ENCODE measurements at regions not wholly inside any gene's neighbourhood (a gene's known extent, or its start where the extent isn't known, plus 50 kb on each side); places are given as distances from the start of the nearest gene placed in this dataset.

GRCh38 chr5:97267767-97268166 is 84.7 kb upstream of the RIOK2 start:
- H3K27ac ChIP-seq (ENCODE audit: low read depth in 1 of 2, low read length in 2 of 2): no peak overlapping the region
- peaks cover 16% of the 10 kb centered on the region for H3K9me3 Mint-ChIP-seq
- DNase-seq: no peak
- no peaks in the 10 kb centered on the region for H3K4me1 Mint-ChIP-seq (ENCODE audit: low read depth)
- no peak overlapping the region for H3K4me3 Mint-ChIP-seq
- no peaks in the 10 kb centered on the region for H3K36me3 ChIP-seq (ENCODE audit: insufficient read depth, low read length)
- no peaks in the 10 kb centered on the region for H3K4me1 ChIP-seq (ENCODE audit: insufficient read depth, low read length)
- no peaks in the 10 kb centered on the region for H3K36me3 Mint-ChIP-seq (ENCODE audit: low read depth)
- H3K27me3 Mint-ChIP-seq: peaks cover 9% of the 10 kb centered on the region
- intact Hi-C loops (cut with DNase I, micrococcal nuclease): no loop called here
- CTCF ChIA-PET: no interaction called here
- no peak overlapping the region for H3K27ac Mint-ChIP-seq
- H3K9me3 ChIP-seq (ENCODE audit: control insufficient read depth in 1 of 2, insufficient read depth in 1 of 2, low read length in 2 of 2): no peaks in the 10 kb centered on the region
- H3K27me3 ChIP-seq (ENCODE audit: control insufficient read depth in 1 of 2, insufficient read depth in 2 of 2, low read length in 2 of 2): no peaks in the 10 kb centered on the region
- no peak overlapping the region for H3K4me3 ChIP-seq (ENCODE audit: low read length)
- POLR2A ChIA-PET: no interaction called here
- no peak for ATAC-seq (ENCODE audit: poor library complexity)
- TF ChIP-seq, protein P1, sequence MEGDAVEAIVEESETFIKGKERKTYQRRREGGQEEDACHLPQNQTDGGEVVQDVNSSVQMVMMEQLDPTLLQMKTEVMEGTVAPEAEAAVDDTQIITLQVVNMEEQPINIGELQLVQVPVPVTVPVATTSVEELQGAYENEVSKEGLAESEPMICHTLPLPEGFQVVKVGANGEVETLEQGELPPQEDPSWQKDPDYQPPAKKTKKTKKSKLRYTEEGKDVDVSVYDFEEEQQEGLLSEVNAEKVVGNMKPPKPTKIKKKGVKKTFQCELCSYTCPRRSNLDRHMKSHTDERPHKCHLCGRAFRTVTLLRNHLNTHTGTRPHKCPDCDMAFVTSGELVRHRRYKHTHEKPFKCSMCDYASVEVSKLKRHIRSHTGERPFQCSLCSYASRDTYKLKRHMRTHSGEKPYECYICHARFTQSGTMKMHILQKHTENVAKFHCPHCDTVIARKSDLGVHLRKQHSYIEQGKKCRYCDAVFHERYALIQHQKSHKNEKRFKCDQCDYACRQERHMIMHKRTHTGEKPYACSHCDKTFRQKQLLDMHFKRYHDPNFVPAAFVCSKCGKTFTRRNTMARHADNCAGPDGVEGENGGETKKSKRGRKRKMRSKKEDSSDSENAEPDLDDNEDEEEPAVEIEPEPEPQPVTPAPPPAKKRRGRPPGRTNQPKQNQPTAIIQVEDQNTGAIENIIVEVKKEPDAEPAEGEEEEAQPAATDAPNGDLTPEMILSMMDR (IDR thresholded peaks at IDR 0.05): no peak

- H3K27ac ChIP-seq (ENCODE audit: low read depth in 1 of 2, low read length in 2 of 2): no peak overlapping the region
- no peaks in the 10 kb centered on the region for H3K27me3 ChIP-seq (ENCODE audit: control insufficient read depth in 1 of 2, insufficient read depth in 2 of 2, low read length in 2 of 2)
- intact Hi-C loops (cut with DNase I, micrococcal nuclease): no loop called here
- ChIA-PET CTCF (no interaction called here), POLR2A (no interaction called here)
- ATAC-seq (ENCODE audit: poor library complexity): no peak
- no peaks in the 10 kb centered on the region for H3K36me3 ChIP-seq (ENCODE audit: insufficient read depth, low read length)
- H3K9me3 ChIP-seq (ENCODE audit: control insufficient read depth in 1 of 2, insufficient read depth in 1 of 2, low read length in 2 of 2): peaks cover 3 to 6% of the 10 kb centered on the region in 2 experiments
- no peak overlapping the region for H3K4me3 Mint-ChIP-seq
- no peaks in the 10 kb centered on the region for H3K4me1 ChIP-seq (ENCODE audit: insufficient read depth, low read length)
- H3K4me1 Mint-ChIP-seq (ENCODE audit: low read depth): no peaks in the 10 kb centered on the region
- no peak overlapping the region for H3K4me3 ChIP-seq (ENCODE audit: low read length)
- no peak overlapping the region for H3K27ac Mint-ChIP-seq
- H3K36me3 Mint-ChIP-seq (ENCODE audit: low read depth): no peaks in the 10 kb centered on the region
- peaks cover 19% of the 10 kb centered on the region for H3K9me3 Mint-ChIP-seq
- no peaks in the 10 kb centered on the region for H3K27me3 Mint-ChIP-seq
- DNase-seq: no peak
- TF ChIP-seq, protein P1 (IDR thresholded peaks at IDR 0.05): no peak
These were observed 93.5 kb upstream of the RIOK2 start for GRCh38 chr5:97276474-97277120.

- Mint-ChIP-seq H3K36me3 (ENCODE audit: low read depth) (no peaks in the 10 kb centered on the region), H3K4me3 (no peak overlapping the region), H3K27me3 (no peaks in the 10 kb centered on the region), H3K4me1 (ENCODE audit: low read depth) (no peaks in the 10 kb centered on the region), H3K27ac (no peak overlapping the region), H3K9me3 (peaks cover 12% of the 10 kb centered on the region)
- ChIA-PET CTCF (no interaction called here), POLR2A (no interaction called here)
- DNase-seq: no peak
- intact Hi-C loops (cut with DNase I, micrococcal nuclease): no loop called here
- H3K4me3 ChIP-seq (ENCODE audit: low read length): no peak overlapping the region
- TF ChIP-seq, protein P1 (IDR thresholded peaks at IDR 0.05): no peak
- no peaks in the 10 kb centered on the region for H3K36me3 ChIP-seq (ENCODE audit: insufficient read depth, low read length)
- no peak overlapping the region for H3K27ac ChIP-seq (ENCODE audit: low read depth in 1 of 2, low read length in 2 of 2)
- no peaks in the 10 kb centered on the region for H3K27me3 ChIP-seq (ENCODE audit: control insufficient read depth in 1 of 2, insufficient read depth in 2 of 2, low read length in 2 of 2)
- H3K4me1 ChIP-seq (ENCODE audit: insufficient read depth, low read length): no peaks in the 10 kb centered on the region
- no peak for ATAC-seq (ENCODE audit: poor library complexity)
- H3K9me3 ChIP-seq (ENCODE audit: control insufficient read depth in 1 of 2, insufficient read depth in 1 of 2, low read length in 2 of 2): no peaks in the 10 kb centered on the region
These were observed 98.2 kb upstream of the RIOK2 start for GRCh38 chr5:97281257-97281656.
